Stimulated activated naive B cell treated with anti-CD40 and anti-IgM and Interleukin-4, amounts not matched to agents 10 μg/mL and 1 μg/mL and 100 μg/mL, for 72 hours (primary cell): ENCODE measurements at regions not wholly inside any gene's neighbourhood (a gene's known extent, or its start where the extent isn't known, plus 50 kb on each side); places are given as distances from the start of the nearest gene placed in this dataset.

ENCODE experiments used
- ATAC-seq, 2 donors: fragments of 150-1000 bp; cut with Tn5 transposase; replicated peaks; 2 replicates each; pipeline ENCODE4 v1.10.0; 2021; ENCODE audit warnings: moderate library complexity in 1 of 2
- DNase-seq: peaks from one replicate; pipeline ENCODE4 v3.0.0; 2021
- H3K27ac Mint-ChIP-seq: one replicate; pipeline ENCODE4 v1.8.0; 2022; ENCODE audit warnings: mild to moderate bottlenecking, mixed read lengths
- H3K27me3 Mint-ChIP-seq, 2 donors: one replicate each; pipeline ENCODE4 v1.8.0; 2022; ENCODE audit warnings: mixed read lengths in 2 of 2
- H3K36me3 Mint-ChIP-seq, 2 donors: one replicate each; pipeline ENCODE4 v1.8.0; 2022; ENCODE audit warnings: mixed read lengths in 2 of 2, mild to moderate bottlenecking in 1 of 2
- H3K4me1 Mint-ChIP-seq, 2 donors: one replicate each; pipeline ENCODE4 v1.8.0; 2022; ENCODE audit warnings: mixed read lengths in 2 of 2, mild to moderate bottlenecking in 1 of 2
- H3K4me3 Mint-ChIP-seq, 2 donors: one replicate each; pipeline ENCODE4 v1.8.0; 2022; ENCODE audit warnings: mild to moderate bottlenecking in 2 of 2, mixed read lengths in 2 of 2, moderate library complexity in 1 of 2
- H3K9me3 Mint-ChIP-seq, 2 donors: one replicate each; pipeline ENCODE4 v1.8.0; 2022; ENCODE audit warnings: mixed read lengths in 2 of 2, mild to moderate bottlenecking in 1 of 2

DNA sequence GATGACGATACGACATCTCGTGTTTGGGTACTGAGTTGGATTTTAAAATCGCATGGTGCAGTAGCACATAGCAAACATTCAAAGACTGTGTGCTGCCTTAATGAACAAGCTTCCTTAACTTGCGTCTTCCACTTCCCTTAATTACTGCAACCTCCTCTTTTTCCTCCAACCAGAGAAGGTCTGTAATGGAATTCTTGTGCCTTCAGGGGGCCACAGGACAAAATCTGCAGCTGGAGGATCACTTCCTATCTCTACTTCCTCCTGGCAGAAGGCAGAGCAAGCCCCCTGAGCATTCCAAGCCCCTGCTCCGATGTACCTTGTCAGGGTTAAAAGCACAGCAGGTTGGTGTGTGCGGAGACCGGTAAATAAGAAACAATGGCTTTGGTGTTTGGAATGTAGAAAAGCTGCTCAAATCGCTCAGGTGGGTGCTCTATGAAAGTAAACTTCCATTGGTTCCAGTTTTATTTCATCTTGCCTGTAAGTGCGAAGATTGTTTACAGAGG, 151.3 kb upstream of the UQCRFS1 start:
- peaks cover 19 to 39% of the 10 kb centered on the region in 2 donors for H3K27me3 Mint-ChIP-seq
- H3K27ac Mint-ChIP-seq: no peak overlapping the region

DNA sequence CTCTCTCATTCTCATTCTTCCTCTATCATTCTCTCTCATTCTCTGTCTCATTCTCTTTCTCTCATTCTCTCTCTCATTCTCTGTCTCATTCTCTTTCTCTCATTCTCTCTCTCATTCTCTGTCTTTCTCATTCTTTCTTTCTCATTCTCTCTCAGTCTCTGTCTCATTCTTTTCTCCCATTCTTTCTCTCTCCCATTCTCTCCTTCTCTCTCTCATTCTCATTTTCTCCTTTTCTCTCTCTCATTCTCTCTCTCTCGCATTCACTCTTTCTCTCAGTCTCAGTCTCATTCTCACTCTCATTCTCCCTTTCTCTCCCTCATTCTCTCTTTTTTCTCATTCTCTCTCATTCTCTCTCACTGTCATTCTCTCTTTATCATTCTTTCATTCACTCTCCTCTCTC, 152.0 kb upstream of the UQCRFS1 start:
- peaks cover 4 to 8% of the 10 kb centered on the region in 2 donors for H3K9me3 Mint-ChIP-seq
- peaks cover 19 to 39% of the 10 kb centered on the region in 2 donors for H3K27me3 Mint-ChIP-seq
- ATAC-seq (no peak), DNase-seq (no peak)
- H3K4me3 Mint-ChIP-seq: no peak overlapping the region
- H3K4me1 Mint-ChIP-seq: no peaks in the 10 kb centered on the region
- H3K36me3 Mint-ChIP-seq: no peaks in the 10 kb centered on the region
- no peak overlapping the region for H3K27ac Mint-ChIP-seq

More for the DNA sequence above, 151.3 kb upstream of the UQCRFS1 start:
- no peak overlapping the region for H3K4me3 Mint-ChIP-seq
- no peak for ATAC-seq
- no peaks in the 10 kb centered on the region for H3K36me3 Mint-ChIP-seq
- peaks cover 4 to 8% of the 10 kb centered on the region in 2 donors for H3K9me3 Mint-ChIP-seq
- DNase-seq: no peak
- no peaks in the 10 kb centered on the region for H3K4me1 Mint-ChIP-seq

DNA sequence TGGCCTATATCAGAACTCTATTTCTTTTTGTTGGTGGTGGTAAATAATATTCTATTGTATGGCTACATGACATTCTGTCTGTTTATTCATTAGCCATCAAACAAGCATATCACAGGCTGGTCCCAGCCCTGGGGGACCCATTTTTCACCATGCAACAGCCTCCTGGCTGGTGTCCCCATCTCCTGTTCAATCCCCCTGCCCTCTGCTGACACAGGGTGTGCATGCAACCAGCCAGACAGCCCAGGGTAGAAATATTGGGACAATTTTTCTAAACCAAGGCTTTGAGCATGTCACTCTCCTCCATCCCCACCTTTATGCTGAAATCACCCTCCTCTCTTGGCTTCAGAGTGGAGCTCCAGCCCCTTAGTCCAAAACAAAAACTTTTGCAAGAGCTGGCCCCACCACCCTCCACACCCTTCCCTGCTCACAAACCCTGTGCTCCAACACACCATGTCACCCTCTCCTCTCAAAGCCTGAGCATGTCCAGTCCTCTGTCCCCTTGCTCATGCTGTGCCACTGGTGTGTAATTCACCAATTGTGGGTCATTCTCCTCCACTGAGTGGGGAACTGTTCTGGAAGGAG, 153.0 kb upstream of the UQCRFS1 start:
- H3K27ac Mint-ChIP-seq: no peak overlapping the region

DNA sequence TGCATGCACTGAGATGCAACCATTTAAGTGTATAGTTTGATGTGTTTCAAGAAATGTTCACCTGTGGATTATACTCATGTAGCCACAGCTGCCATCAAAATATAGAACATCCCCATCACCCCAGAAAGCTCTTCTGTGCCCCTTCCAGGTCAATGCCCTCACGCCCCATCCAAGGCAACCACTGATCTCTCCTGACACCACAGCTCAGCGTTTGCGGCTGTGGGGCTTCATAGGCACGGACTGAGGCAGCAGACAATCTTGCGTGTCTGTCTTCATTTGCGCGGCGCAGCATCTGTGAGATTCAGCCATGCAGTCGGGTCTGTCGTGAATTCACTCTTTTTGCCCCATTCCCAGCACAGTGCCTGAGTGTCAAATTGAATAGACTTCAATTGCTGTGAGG, 153.8 kb upstream of the UQCRFS1 start:
- H3K4me1 Mint-ChIP-seq: no peaks in the 10 kb centered on the region
- peaks cover 4 to 8% of the 10 kb centered on the region in 2 donors for H3K9me3 Mint-ChIP-seq
- H3K4me3 Mint-ChIP-seq: no peak overlapping the region
- no peaks in the 10 kb centered on the region for H3K36me3 Mint-ChIP-seq
- H3K27me3 Mint-ChIP-seq: peaks cover 19 to 39% of the 10 kb centered on the region in 2 donors
- ATAC-seq (no peak), DNase-seq (no peak)
- no peak overlapping the region for H3K27ac Mint-ChIP-seq

More for the DNA sequence above, 153.0 kb upstream of the UQCRFS1 start:
- Mint-ChIP-seq H3K36me3 (no peaks in the 10 kb centered on the region), H3K27me3 (peaks cover 19 to 39% of the 10 kb centered on the region in 2 donors), H3K4me3 (no peak overlapping the region), H3K4me1 (no peaks in the 10 kb centered on the region), H3K9me3 (peaks cover 4 to 6% of the 10 kb centered on the region in 2 donors)
- ATAC-seq (no peak), DNase-seq (no peak)

DNA sequence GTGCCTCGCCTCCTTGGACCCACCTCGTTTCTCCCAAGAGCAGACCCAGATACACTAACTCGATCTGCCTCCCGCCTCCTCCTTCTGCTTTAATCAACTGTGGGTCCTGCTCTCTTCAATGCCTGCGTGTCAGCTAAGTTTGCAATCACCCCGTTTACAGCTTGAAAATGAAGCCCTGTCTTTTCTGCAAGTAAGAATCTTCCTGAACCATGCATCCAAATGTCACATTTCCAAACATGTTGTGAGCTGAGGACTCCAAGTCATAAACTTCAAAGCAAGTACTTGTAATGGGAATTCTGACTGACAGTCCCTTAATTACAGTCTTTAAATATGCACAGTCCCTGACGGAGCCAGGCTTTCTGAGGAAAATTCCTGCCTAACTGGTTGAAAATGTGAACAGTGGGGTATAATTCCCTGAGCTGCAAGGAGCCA, 154.9 kb upstream of the UQCRFS1 start:
- no peak overlapping the region for H3K4me3 Mint-ChIP-seq
- no peak for ATAC-seq
- H3K27me3 Mint-ChIP-seq: peaks cover 19 to 39% of the 10 kb centered on the region in 2 donors
- H3K27ac Mint-ChIP-seq: no peak overlapping the region
- no peaks in the 10 kb centered on the region for H3K4me1 Mint-ChIP-seq
- H3K9me3 Mint-ChIP-seq: peaks cover 4% of the 10 kb centered on the region in 2 donors
- DNase-seq: no peak
- no peaks in the 10 kb centered on the region for H3K36me3 Mint-ChIP-seq

DNA sequence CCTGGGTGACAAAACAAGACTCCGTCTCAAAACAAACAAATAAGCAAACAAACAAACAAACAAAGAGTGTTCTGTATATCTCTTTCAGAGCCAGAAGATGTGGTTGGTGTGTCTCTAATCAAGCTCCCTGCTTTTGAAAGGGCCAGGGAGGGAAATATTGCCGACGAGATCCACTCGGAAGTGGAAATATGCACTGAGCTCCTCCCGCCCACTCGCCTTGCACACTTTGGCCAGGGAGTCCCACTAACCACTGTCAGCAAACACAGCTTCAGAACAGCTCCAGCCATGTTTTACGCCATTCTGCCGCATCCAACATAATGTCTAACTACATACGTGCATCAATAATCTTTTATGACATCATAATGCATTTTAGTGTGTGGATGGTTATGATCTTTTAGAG, 155.5 kb upstream of the VSTM2B start:
- Mint-ChIP-seq H3K36me3 (no peaks in the 10 kb centered on the region), H3K4me1 (no peaks in the 10 kb centered on the region), H3K4me3 (no peak overlapping the region), H3K9me3 (peaks cover 0 to 3% of the 10 kb centered on the region in 2 donors), H3K27me3 (peaks cover 14 to 26% of the 10 kb centered on the region in 2 donors), H3K27ac (no peak overlapping the region)
- ATAC-seq (no peak), DNase-seq (no peak)

DNA sequence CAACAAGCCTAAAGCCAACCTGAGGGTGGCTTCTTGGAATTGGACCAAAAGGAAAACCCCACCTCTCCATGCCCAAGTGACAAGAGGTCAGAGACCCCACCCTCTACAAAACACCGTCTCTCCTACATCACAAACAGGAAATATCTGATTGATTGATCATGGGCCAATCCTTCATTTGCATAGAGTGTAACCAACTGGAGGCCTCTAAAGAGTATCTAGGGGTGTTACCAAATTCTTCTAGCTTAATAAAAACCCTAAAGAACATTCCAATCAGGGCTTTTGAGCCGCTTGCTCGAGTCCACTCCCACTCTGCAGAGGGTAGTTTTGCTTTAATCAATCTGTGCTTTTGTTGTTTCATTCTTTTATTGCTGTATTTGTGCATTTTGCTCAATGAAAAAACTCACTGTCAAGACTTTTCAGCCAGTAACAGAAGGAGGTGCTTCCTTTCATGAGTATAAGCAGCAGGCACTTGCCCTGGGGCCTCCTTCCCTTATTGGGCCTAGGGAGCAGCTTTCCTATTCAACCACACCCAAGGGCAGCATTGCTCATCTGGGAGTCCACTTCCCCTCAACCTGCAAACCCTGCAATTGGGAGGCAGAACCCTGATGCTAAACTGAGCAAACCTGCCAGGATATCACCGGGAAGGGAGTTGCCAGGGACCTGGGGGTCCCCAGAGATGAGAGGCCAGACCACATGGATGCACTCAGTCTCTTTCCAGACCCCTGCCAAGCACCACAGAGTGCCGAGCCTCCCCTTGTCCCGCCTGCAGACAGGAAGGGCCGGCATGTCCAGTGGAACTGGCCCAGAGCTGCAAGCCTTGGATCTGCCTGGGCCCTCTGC, 154.3 kb upstream of the VSTM2B start:
- DNase-seq (no peak), ATAC-seq (no peak)
- no peaks in the 10 kb centered on the region for H3K36me3 Mint-ChIP-seq
- H3K4me1 Mint-ChIP-seq: no peaks in the 10 kb centered on the region
- H3K9me3 Mint-ChIP-seq: peaks cover 0 to 3% of the 10 kb centered on the region in 2 donors
- no peak overlapping the region for H3K27ac Mint-ChIP-seq
- H3K27me3 Mint-ChIP-seq: peaks cover 7 to 27% of the 10 kb centered on the region in 2 donors
- no peak overlapping the region for H3K4me3 Mint-ChIP-seq

DNA sequence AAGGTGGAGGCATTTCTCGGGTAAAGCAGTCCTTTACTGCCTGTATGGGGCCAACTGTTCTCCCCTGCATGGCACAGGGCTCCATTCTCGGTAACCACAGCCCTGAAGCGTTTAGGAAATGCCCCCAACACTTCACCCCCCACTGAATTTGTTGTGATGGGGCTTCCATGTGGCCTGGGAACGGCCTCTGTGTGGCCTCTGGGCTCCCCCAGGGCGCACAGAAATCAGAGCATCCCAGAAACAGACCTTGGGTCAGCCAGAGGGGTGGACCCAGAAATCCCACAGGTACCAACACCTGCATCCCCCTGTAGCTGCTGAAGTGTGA, 153.7 kb upstream of the VSTM2B start:
- Mint-ChIP-seq H3K4me3 (no peak overlapping the region), H3K4me1 (no peaks in the 10 kb centered on the region), H3K9me3 (peaks cover 0 to 3% of the 10 kb centered on the region in 2 donors), H3K27ac (no peak overlapping the region), H3K27me3 (peaks cover 7 to 21% of the 10 kb centered on the region in 2 donors), H3K36me3 (no peaks in the 10 kb centered on the region)
- no peak for DNase-seq
- no peak for ATAC-seq

DNA sequence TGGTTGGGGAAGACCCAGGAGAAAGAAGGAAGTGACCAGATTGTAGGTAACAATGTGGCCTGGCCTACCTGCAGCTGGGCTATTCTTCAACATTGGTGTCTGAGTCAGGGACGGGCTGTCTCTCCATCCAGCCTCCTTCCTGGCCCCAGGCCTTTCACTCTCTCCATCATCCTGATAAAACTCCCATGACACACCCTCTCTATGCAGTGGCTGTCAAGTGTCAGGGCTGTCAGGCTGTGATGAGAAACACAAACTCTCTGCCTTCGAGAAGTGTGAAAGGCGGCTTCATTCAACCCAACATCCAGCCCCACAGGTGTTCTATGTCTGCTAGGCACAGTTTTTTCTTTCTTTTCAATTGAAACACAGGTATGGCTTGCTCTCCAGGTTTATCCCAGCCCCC, 153.3 kb upstream of the VSTM2B start:
- H3K36me3 Mint-ChIP-seq: no peaks in the 10 kb centered on the region
- no peak overlapping the region for H3K4me3 Mint-ChIP-seq
- H3K9me3 Mint-ChIP-seq: peaks cover 0 to 3% of the 10 kb centered on the region in 2 donors
- H3K4me1 Mint-ChIP-seq: no peaks in the 10 kb centered on the region
- peaks cover 7 to 20% of the 10 kb centered on the region in 2 donors for H3K27me3 Mint-ChIP-seq
- ATAC-seq: no peak
- H3K27ac Mint-ChIP-seq: no peak overlapping the region
- DNase-seq: no peak

DNA sequence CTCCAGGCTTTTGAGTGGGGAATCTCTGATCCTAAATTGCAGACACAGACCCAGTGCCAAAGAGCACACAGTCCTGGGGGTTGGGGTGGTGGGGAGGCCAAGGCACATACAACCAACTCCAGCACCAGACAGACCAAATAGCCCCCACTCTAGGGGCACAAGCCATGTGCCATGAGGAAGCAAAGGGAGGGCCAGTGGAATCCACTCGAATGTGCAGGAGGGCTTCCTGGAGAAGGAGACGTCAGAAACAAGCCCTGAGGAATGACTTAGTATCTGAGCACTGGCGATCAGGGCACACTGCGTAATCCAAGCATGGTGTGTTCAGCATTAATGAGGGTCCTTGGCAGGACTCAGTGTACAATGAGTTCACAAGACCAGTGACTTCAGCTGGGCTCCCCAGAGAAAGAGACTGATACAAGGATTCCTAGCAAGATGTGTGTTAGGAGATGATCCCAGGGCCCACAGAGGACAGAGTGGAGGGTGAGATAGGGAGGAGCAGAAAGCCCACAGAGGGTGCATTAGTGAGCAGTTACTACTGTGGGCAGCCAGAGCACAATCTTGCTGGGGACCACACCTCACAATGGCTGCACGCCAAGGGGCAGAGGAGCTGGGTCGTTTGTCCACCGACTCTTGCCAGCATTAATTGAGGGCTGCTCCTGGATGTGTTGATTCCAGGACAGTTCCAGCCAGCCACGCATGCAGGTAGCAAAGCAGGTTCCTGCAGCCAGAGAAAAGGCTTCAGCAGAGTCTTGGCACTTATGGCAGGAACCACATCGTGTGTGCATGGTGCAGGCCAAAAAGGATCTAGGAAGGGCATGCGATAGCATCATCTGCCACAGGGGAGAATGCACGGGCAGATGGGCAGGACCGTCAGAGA, 152.6 kb upstream of the VSTM2B start:
- no peak for ATAC-seq
- DNase-seq: no peak
- no peak overlapping the region for H3K27ac Mint-ChIP-seq

DNA sequence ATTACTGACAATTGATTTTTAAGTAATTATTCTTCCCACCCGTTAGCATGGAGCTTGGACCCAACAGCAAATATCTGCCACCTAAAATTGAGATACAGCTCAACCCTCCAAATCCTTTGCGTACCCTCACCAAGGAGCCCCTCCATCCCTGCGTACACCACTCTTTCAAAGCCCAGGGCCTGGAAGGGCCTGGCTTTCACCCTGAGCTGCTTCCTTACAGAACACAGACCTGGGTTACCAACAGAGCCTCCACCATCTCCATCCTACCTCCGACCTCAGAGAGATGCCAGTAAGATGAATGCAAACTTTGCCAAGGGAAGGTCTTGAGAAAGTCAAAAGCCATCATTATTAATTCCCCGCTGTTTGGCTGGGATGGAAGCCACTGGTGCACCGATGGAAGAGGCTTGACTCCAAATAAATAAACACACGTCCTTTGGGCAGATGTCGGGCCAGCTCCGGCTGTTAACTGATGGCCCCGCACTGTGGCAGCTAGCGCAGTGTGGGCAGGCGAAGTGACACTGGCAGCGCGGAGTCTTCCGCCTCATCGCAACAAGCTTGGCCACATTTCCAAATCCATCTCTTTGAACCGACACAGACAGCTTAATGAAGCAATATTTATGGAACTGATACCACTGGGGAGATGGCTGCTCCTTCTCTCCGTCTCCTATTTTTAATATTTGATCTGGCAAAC, 150.2 kb upstream of the VSTM2B start:
- Mint-ChIP-seq H3K4me1 (no peaks in the 10 kb centered on the region), H3K9me3 (peaks cover 0 to 1% of the 10 kb centered on the region in 2 donors), H3K27ac (no peak overlapping the region), H3K4me3 (no peak overlapping the region), H3K36me3 (no peaks in the 10 kb centered on the region), H3K27me3 (peaks cover 0 to 28% of the 10 kb centered on the region in 2 donors)
- ATAC-seq (no peak), DNase-seq (no peak)

More for the DNA sequence above, 152.6 kb upstream of the VSTM2B start:
- H3K4me3 Mint-ChIP-seq: no peak overlapping the region
- no peaks in the 10 kb centered on the region for H3K36me3 Mint-ChIP-seq
- H3K4me1 Mint-ChIP-seq: no peaks in the 10 kb centered on the region
- H3K27me3 Mint-ChIP-seq: peaks cover 1 to 14% of the 10 kb centered on the region in 2 donors
- peaks cover 0 to 2% of the 10 kb centered on the region in 2 donors for H3K9me3 Mint-ChIP-seq

DNA sequence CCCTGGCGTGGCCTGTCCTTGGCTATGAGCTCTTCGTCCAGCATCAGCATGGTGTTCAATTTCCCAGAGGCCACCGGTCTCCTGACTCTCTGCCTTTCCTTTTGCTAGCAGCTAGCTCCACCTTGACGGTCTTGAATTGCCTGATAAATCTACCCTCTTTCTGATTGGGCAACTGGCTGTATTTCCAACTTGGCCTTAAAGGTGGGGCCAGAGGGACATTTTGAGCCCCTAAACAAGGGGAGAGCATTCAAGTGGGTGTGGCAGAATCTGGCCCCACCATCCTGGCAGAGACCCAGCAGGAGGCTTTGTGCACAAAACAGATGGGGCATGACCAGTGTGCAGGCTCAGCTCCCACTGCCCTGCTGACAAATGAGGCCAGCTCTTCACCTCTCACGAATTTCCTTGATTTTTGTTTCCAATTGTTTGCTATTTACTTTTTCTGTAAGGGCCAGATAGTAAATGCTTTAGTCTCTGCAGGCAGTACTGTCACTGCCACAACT, 148.9 kb upstream of the VSTM2B start:
- H3K27ac Mint-ChIP-seq: no peak overlapping the region
- DNase-seq (no peak), ATAC-seq (no peak)
- no peak overlapping the region for H3K4me3 Mint-ChIP-seq
- no peaks in the 10 kb centered on the region for H3K36me3 Mint-ChIP-seq
- H3K27me3 Mint-ChIP-seq: peaks cover 0 to 32% of the 10 kb centered on the region in 2 donors
- H3K4me1 Mint-ChIP-seq: no peaks in the 10 kb centered on the region
- no peaks in the 10 kb centered on the region for H3K9me3 Mint-ChIP-seq

DNA sequence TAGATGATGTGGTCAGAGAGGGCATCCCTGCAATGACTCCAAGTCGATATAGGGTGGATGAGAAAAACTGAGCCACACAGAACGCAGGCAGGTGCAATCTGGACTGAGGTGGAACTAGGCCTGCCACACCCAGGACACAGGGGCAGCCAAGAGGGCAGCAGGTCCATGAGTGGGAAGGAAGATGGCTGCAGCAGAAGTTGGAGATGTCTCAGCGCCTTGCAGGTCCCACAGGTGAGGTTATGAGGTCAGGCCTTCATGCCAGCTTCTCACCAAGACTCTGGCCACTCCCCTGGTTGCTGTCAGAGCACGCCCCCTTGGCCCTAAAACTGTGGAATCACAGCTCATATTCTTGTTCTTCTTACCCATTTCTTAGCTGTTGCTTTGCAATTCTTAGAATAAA, 147.7 kb upstream of the VSTM2B start:
- no peaks in the 10 kb centered on the region for H3K9me3 Mint-ChIP-seq
- no peak overlapping the region for H3K4me3 Mint-ChIP-seq
- ATAC-seq: no peak
- no peak for DNase-seq
- peaks cover 0 to 32% of the 10 kb centered on the region in 2 donors for H3K27me3 Mint-ChIP-seq
- H3K36me3 Mint-ChIP-seq: no peaks in the 10 kb centered on the region
- no peaks in the 10 kb centered on the region for H3K4me1 Mint-ChIP-seq
- H3K27ac Mint-ChIP-seq: no peak overlapping the region
